GM18511 (cell line): ENCODE measurements at regions not wholly inside any gene's neighbourhood (a gene's known extent, or its start where the extent isn't known, plus 50 kb on each side); places are given as distances from the start of the nearest gene placed in this dataset.

Experiments
- ATAC-seq: cut with Tn5 transposase; IDR thresholded peaks from one replicate; pipeline ENCODE4 v1.9.1; 2021; ENCODE audit warnings: mild to moderate bottlenecking, moderate library complexity; ENCODE audit not compliant: unreplicated experiment

DNA sequence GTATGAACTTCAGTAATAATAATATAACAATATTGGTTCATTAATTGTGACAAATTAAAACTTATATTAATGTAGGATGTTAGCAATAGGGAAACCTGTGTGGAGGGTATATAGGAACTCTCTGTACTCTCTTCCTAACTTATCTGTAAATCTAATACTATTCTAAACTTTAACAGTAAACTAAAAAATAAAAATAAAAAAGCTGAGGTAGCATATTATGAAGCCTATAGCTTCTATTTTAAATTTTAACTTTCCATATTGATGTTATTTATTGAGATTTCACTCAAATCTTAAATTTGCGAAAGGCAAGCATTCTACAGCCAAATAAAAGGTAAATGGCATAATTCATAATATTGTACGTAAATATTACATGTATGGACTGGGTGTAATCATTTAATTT is 326.4 kb downstream of the MEI4 start:
- ATAC-seq = no peak

DNA sequence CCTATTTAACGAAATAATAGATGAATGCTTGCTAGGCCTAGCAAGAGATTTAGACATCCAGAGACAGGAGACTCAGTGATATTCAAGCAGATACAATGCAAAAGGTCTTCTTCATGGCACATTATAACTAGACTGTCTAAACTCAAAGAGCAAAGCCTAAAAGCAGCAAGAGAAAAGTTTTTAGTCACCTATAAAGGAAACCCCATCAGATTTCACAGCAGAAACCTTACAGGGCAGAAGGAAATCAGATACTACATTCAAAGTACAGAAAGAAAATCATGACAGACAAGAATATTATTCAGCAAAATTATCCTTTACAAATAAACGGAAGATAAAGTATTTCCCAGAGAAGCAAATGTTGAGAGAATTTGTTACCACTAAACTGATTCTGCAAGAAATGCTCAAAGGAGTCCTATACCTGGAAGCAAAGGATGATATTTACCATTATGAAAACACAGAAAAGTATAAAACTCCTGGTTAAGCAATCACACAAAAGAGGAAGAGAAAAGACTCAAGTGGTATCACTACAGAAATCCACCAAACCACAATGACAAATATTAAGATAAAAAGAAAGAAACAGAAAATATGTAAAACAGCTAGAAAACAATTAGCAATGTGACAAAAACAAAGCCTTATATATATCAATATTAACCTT is 333.7 kb downstream of the MEI4 start:
- ATAC-seq = peak; percentile 73

DNA sequence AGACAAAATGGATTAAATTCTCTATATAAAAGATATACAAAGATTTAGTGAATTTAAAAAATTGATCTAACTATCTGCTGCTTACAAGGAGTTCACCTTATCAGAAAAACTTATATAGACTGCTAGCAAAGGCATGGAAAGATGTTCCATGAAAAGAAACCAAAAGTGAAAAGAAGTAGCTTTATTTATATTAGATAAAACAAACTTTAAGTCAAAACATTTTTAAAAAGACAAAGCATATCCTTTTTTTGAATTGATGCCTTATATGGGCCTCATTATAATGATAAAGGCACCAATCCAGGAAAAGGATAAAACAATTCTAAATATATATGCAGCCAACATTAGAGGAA is 334.2 kb downstream of the MEI4 start:
- ATAC-seq = peak; percentile 30

DNA sequence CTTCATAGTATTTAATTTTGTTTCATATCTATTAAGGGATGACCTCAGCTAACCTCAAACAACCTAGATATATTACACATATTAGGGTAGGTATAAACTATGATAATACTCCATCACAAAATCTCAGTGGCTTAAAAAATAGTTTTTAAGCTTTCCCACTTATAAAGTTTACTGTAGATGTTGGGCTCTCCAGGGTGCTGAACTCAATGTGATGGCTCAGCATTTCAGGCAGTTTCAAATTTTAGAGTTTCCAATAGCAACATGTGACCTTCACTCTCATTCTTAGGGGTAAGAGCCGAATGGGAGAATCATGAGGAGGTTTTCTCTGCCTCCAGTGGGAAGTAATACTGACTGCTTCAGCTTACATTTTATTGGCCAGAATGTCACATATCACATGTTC is 357.3 kb downstream of the MEI4 start:
- ATAC-seq = no peak

DNA sequence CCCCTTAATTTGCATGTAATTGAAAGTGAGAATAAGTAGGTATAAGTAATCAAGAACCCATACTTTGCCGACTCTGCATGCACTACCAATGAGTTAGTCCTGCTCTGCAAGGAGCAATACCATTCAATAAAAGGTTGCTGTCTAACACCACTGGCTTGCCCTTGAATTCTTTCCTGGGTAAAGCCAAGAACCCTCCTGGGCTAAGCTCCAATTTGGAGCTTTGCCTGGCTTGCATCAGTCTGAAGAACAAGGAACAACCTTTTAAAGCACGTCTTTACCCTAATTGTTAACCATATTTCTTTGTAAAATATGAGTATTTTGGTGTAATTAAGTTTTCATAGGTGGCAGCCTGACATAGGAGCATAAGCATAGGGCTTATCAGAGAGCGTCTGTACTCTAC is 367.7 kb downstream of the MEI4 start:
- no peak for ATAC-seq

DNA sequence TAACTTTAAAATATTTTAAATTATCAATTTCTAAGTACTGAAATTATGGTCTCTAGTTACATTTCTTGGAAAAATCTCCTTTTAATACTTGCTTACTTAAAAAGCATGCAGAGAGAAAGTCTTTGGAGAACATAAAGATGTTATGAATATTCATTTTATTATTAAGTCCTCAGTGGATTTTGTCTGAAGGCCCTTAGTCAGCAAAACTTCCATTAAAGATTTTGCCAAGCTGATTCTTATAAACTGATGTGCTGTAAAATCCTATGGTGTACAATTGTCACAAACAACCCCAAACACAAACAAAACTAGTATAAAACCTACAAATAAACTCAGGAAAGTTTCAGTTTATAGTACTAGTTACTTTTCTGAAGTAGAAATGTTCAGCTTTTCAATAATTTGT is 372.7 kb downstream of the MEI4 start:
- no peak for ATAC-seq

DNA sequence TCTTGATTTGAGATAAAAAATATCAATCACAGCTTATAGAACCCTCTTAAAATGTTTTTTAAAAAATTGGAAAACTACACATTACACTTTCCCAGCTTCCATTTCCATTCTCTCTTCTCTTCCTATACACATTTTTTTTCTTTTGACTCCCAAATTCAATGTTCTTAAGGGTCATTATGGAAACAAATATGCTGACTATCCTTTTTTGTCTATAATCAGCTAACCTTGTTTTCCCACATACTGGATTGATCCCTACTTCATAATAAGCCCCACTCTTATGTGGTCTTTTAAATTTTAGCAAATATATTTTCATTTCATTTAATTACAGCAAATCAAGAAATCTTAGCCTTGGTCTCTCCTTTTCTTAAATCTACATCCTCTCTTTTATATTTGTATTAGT is 378.4 kb downstream of the MEI4 start:
- ATAC-seq = no peak

DNA sequence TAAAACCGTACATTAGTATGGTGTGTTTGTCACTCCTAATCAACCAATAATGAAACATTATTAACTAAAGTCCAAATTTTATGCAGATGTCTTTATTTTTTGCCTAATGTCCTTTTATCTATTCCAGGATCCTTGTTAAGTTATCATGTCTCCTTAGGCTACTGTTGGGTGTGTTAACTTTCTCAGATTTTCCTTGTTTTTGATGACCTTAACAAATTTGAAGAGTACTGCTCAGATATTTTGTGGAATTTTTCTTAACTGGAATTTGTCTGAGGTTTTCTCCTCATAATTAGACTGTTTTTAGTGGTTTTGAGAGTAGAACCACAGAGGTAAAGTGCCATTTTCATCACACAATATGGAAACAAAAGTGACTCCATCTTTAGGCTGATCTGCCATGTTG is 406.3 kb downstream of the MEI4 start:
- no peak for ATAC-seq

DNA sequence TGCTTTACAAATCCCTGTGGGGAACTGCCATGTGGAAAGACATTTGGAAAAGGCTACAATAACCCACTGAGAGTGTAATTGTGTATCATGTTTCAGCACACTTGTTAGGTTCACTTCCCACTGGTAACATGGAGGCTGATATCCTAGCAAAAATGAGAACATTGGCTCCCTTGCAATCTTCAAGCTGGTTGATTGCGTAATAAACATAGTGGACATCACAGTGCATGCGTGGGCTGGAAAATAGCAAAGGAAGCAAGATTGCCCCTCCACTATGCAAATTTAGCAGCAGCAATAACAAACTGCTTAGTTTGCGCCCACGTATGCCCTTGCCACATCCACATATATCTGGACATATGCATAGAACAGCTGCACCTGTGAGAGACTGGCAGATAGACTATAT is 410.2 kb downstream of the MEI4 start:
- ATAC-seq = no peak

DNA sequence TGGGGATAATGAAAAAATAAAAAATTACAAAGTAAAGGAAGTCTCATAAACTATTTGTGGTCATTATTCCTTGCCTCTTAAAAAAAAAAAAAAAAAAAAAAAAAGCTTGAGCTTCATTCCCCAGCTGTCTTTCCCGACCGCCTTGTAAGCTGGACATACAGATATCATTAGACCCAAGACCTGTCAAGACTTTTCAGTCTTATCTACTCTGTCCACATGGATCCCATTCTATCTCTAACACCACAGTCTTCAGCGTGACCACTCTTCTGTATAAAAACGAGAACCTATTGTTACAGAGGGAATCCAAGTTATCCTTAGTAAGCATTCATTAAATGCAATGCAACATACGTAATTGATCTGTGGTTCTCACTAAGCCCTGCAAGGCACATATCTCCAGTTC is 423.5 kb downstream of the MEI4 start:
- no peak for ATAC-seq

DNA sequence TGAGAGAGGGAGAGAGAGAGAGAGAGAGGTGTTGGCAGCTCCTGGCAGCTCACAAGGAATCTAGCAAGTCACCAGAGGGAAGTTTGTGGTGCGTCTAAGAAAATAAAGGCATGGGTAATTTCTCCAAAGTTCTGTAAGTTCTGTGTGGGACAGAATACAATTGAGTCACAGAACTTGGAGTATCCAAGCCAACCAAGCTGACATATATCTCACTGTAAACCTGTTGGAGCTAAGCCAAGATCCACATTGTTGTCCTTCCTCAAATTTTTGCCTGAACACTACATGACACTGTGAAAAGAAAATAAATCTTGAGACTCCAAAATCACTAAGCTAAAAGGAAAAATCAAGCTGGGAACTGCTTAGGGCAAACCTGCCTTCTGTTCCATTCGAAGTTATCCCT is 436.7 kb downstream of the MEI4 start:
- ATAC-seq = no peak

DNA sequence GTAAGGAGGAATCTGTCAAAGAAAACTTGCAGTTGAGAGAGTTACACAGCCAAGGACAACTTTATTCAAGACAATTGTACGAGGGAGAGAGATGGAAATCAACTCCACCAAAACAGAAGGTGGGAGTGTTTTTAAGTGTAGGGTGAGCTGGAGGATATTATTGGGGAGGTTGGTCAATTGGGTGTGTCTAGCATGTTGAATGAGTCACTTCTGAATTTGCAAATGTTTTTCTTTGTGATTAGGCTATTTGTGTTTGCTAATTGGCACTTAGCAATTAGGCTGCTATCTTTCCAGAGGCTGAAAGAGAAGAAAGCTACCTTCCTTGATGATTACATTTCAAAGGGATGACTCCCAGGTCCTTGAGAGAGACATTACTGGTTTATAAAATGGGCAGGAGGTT is 441.1 kb downstream of the MEI4 start:
- ATAC-seq = no peak

DNA sequence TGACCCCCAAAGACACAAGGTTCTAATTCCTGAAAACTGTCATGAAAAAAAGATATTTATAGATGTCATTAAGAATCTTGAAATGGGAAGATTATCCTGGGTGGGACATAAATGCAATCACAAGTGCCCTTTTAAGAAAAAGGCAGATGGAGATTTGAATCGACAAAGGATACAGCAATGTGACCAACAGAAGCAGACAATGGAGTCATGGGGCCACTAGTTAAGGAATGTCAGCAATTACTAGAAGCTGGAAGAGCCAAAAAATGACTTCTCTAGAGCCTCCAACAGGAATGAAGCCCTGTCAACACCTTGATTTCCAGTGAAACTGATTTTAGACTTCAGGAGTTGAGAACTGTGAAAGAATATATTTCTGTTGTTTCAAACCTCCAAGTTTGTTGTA is 448.5 kb downstream of the MEI4 start:
- ATAC-seq = no peak

DNA sequence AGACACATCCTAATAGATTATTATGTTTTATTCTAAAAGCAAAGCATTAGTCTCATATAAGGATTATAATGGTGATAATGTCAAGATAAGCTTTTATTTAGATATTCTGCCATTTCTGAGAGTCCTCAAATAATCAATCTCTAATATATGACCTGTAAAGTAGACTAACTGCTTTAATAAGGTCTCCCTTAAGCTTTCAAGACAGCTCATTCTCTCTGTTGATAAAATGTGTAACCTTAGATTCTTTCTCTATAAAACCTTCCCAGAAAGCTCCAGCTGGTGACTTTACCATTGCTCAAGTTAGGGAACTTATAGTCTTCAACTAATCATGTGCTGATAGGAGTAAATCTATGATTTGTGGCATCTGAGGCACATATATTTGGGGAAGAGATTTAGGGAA is 457.8 kb downstream of the MEI4 start:
- ATAC-seq = no peak

DNA sequence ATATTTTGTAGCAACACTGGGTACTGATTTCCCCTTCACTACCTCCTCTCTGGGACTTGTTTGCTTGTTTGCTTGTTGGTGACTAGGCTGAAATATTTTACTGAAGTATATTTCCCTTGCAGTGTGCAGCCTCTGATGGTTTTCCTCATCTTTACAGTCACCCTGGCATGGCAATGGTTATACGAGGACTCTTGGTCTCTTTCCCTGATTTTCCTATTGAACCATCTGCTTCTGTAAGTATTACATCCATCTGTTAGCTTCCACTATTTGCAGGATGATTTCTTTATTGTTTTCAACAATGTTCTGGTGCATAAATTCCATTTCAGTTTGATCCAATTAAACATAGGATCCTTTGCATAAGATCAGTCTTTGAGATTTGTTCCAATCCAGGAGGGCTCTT is 465.1 kb downstream of the MEI4 start:
- no peak for ATAC-seq

DNA sequence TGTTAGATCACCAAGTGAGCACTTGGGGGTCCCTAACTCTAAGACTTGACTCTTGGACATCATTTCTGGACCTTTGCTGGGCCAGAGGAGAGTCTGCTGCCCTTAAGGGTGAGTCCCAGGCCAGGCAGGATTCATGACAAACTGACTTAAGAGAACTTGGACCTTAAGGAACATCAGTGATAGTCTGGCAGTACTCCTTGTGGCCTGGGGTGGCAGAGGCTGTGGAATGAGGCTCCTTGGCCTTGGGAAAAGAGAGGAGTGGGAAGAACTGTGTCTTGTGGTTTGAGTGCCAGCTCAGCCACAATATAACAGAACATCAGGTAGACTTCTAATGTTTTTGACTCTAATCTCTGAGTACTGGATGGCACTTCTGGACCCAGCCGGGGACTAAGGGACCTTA is 478.7 kb downstream of the MEI4 start:
- no peak for ATAC-seq

DNA sequence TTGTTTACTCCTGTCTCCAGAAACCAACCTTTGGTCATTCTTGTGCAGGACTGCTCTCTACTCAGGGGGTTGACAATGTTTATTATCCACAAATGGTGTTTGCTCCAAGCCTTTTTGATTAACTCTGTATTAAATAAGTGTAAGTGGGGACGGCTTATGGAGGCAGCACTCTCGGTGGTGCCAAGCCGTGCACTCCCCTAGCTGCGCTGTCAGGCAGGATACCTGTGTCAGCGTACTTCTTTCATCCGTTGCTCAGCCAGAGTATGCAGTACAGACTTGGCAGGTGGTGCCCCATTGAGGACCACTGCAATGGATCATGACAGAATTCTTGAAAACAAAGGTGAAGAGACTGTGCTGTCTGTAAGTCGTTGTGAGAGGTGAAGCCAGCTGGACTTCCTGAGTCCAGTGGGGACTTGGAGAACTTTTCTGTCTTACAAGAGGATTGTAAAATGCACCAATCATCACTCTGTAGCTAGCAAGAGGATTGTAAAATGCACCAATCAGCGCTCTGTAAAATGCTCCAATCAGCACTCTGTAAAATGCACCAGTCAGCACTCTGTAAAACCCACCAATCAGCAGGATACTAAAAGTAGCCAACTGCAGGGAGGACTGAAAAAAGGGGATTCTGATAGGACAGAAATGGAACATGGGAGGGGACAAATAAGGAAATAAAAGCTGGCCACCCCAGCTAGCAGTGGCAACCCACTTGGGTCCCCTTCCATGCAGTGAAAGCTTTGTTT is 480.0 kb downstream of the MEI4 start:
- no peak for ATAC-seq

DNA sequence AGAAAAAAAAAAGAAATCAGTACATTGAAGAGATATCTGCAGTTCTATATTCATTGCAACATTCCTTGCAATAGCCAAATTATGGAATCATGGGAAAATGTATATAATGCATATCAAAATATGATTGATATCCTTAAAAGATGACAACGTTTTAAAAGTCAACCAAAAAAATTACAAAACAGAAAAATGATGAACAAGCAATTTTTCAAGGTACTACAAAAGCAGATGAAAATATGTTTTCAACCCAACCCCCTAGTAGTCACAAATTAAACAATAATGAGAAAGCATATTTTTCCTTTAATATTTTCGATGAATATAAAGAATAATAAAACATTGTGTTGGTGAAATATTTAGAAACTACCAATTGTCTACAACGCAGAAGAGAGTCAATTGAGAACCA is 497.6 kb downstream of the MEI4 start:
- no peak for ATAC-seq

DNA sequence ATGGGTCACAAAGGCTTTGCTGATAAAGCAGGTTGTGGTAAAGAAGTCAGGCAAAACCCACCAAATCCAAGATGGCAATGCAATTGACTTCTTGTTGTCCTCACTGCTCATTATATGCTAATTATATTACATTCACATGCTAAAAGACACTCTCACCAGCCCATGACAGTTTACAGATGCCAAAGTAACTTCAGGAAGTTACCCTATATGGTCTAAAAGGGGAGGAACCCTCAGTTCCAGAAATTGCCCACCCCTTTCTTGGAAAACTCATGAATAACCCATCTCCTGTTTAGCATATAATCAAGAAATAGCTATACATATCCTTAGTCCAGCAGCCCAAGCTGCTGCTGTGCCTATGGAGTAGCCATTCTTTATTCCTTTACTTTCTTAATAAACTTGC is 501.1 kb downstream of the MEI4 start:
- no peak for ATAC-seq

DNA sequence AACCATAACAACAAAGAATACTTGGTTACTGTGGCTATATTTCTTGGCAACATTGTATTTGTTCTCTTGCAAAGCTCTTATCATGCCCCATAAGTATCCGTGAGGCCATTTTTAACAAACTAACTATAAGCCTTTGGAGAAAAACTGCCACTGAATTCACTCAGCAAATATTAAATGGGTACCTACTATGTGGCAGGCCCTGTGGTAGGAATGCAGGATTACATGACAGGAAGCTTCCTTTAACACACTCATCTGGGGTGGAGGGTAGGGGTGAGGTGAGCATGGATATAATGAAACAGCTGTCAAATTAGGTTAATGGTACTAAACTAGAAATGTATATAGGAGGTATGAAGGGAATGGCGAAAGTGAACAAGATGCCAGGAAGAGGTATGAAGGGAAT is 504.8 kb downstream of the MEI4 start:
- no peak for ATAC-seq

DNA sequence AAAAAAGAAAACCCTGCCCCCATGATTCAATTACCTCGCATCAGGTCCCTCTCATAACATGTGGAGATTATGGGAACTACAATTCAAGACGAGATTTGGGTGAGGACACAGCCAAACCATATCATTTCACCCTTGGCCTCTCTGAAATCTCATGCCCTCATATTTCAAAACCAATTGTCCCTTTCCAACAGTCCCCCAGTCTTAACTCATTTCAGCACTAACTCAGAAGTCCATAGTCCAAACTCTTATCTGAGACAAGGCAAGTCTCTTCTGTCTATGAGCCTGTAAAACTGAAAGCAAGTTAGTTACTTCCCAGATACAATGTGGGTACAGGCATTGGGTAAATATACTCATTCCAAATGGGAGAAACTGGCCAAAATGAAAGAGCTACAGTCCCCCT is 536.1 kb downstream of the MEI4 start:
- ATAC-seq = no peak

DNA sequence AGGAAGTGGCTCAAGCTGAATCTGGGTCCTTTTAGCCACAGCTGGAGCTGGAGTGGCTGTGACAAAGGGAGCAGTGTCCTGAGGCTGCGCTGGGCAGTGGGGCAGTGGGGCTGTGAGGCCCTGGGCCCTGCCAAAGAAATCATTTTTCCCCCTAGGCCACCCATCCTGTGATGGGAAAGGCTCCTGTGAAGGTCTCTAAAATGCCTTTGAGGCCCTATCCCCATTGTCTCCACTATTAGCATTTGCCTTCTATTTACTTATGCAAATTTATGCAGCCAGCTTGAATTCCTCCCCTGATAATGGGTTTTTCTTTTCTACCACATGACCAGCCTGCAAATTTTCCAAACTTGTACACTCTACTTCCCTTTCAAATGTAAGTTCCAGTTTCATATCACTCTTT is 539.2 kb downstream of the MEI4 start:
- no peak for ATAC-seq

DNA sequence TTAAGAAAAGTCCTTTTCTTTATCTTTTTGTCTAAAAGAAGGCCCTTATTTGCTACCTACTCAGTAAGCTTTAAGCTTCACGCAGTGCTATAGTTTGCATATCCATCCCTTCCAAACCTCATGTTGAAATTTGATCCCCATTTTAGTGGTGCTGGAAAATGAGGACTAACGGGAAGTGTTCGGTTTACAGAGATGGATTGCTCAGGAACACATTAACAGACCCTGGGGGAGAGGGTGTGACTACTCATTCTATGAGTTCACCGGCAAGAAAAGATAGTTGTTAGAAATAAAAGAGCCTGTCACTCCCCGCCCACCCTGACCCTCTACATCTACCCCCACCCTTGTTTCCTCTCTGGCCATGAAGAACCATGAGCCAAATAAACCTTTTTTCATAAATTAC is 546.2 kb downstream of the MEI4 start:
- no peak for ATAC-seq
